ENCODE measurements at regions not wholly inside any gene's neighbourhood (a gene's known extent, or its start where the extent isn't known, plus 50 kb on each side); places are given as distances from the start of the nearest gene placed in this dataset.

- no peaks in the 10 kb centered on the region for H3K36me3 Mint-ChIP-seq
- Histone ChIP-seq H3K9me3 (ENCODE audit: control insufficient read depth, insufficient read depth, low read length) (no peaks in the 10 kb centered on the region), H3K4me3 (ENCODE audit: low read length) (no peak overlapping the region), H3K27ac (ENCODE audit: low read length) (no peak overlapping the region), H3K36me3 (ENCODE audit: control insufficient read depth, insufficient read depth, low read length) (no peaks in the 10 kb centered on the region), H3K27me3 (ENCODE audit: control insufficient read depth, insufficient read depth, low read length) (no peaks in the 10 kb centered on the region), H3K4me1 (ENCODE audit: control insufficient read depth, insufficient read depth, low read length) (no peaks in the 10 kb centered on the region)
- TF ChIP-seq CTCF (IDR thresholded peaks at IDR 0.05) = no peak
- no peak overlapping the region for H3K4me3 Mint-ChIP-seq
- no peaks in the 10 kb centered on the region for H3K4me1 Mint-ChIP-seq
- DNase-seq (no peak), ATAC-seq (no peak)
- peaks cover 2 to 5% of the 10 kb centered on the region in 2 donors for H3K9me3 Mint-ChIP-seq
- H3K27me3 Mint-ChIP-seq (ENCODE audit: low read depth in 2 of 2) = no peaks in the 10 kb centered on the region
- intact Hi-C loops (cut with micrococcal nuclease) = no loop called here
- no CpG with 5 or more reads among the region's 1 CpG for WGBS (ENCODE audit: insufficient coverage)
- H3K27ac Mint-ChIP-seq = no peak overlapping the region
These were observed 965.1 kb upstream of the TMEM132C start for GRCh38 chr12:127301876-127302275.

- no peaks in the 10 kb centered on the region for H3K36me3 ChIP-seq (ENCODE audit: control insufficient read depth, insufficient read depth, low read length)
These were observed 961.9 kb upstream of the TMEM132C start for GRCh38 chr12:127304751-127305725.

GRCh38 chr12:127306604-127307215 lies 960.3 kb upstream of the TMEM132C start:
- DNase-seq = no peak
- peaks cover 0 to 5% of the 10 kb centered on the region in 2 donors for H3K4me1 Mint-ChIP-seq
- TF ChIP-seq CTCF (IDR thresholded peaks at IDR 0.05) = no peak
- H3K4me1 ChIP-seq (ENCODE audit: control insufficient read depth, insufficient read depth, low read length) = no peaks in the 10 kb centered on the region
- ATAC-seq = no peak
- no peak overlapping the region for H3K27ac ChIP-seq (ENCODE audit: low read length)
- H3K4me3 ChIP-seq (ENCODE audit: low read length) = no peak overlapping the region
- H3K36me3 ChIP-seq (ENCODE audit: control insufficient read depth, insufficient read depth, low read length) = no peaks in the 10 kb centered on the region
- intact Hi-C loops (cut with micrococcal nuclease) = no loop called here
- H3K4me3 Mint-ChIP-seq = no peak overlapping the region
- peaks cover 2 to 7% of the 10 kb centered on the region in 2 donors for H3K9me3 Mint-ChIP-seq
- H3K27ac Mint-ChIP-seq = no peak overlapping the region
- H3K9me3 ChIP-seq (ENCODE audit: control insufficient read depth, insufficient read depth, low read length) = no peaks in the 10 kb centered on the region
- no peaks in the 10 kb centered on the region for H3K36me3 Mint-ChIP-seq
- H3K27me3 Mint-ChIP-seq (ENCODE audit: low read depth in 2 of 2) = no peaks in the 10 kb centered on the region
- H3K27me3 ChIP-seq (ENCODE audit: control insufficient read depth, insufficient read depth, low read length) = no peaks in the 10 kb centered on the region
- WGBS (ENCODE audit: insufficient coverage) = 85% methylated on average over 4 of the region's 4 CpGs

More at GRCh38 chr12:127304751-127305725, 961.9 kb upstream of the TMEM132C start:
- peaks cover 0 to under 1% of the 10 kb centered on the region in 2 donors for H3K4me1 Mint-ChIP-seq
- H3K36me3 Mint-ChIP-seq = no peaks in the 10 kb centered on the region
- intact Hi-C loops (cut with micrococcal nuclease) = no loop called here
- Histone ChIP-seq H3K4me3 (ENCODE audit: low read length) (no peak overlapping the region), H3K4me1 (ENCODE audit: control insufficient read depth, insufficient read depth, low read length) (no peaks in the 10 kb centered on the region), H3K9me3 (ENCODE audit: control insufficient read depth, insufficient read depth, low read length) (no peaks in the 10 kb centered on the region), H3K27me3 (ENCODE audit: control insufficient read depth, insufficient read depth, low read length) (no peaks in the 10 kb centered on the region), H3K27ac (ENCODE audit: low read length) (no peak overlapping the region)
- H3K27me3 Mint-ChIP-seq (ENCODE audit: low read depth in 2 of 2) = no peaks in the 10 kb centered on the region
- TF ChIP-seq CTCF (IDR thresholded peaks at IDR 0.05) = no peak
- DNase-seq = no peak
- no peak for ATAC-seq
- 89% methylated on average over 7 of the region's 8 CpGs for WGBS (ENCODE audit: insufficient coverage)
- no peak overlapping the region for H3K27ac Mint-ChIP-seq
- peaks cover 2 to 7% of the 10 kb centered on the region in 2 donors for H3K9me3 Mint-ChIP-seq
- H3K4me3 Mint-ChIP-seq = no peak overlapping the region

All from natural killer cell (primary cell).